ENCODE measurements at regions not wholly inside any gene's neighbourhood (a gene's known extent, or its start where the extent isn't known, plus 50 kb on each side); places are given as distances from the start of the nearest gene placed in this dataset.

DNA sequence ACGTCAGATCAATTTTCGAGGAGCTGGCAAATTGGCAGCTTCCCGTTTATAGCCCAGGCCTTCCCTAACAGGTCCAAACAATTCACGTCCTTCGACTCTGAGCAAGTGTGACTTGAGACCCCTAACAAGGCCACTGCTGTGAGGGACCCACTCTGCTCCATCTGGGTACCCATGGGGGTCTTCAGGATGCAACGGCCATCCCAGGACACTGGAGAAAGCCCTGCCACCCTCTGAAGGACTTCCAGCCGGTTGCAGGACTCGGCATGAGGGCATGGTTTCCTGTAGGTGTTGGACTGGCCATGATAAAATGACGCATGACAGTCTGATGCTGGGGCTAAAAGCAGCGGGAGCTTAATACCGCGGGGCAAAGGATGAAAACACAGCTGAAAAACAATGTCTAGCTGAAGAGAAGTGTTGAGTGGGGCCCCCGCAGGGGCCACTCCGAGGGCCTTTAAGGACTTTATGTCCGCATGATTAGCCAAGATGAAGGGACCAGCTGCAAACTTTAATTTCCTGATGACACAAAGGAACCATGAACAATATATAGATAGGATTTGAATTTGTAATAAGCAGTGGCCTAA is 113.3 kb upstream of the ZNF521 start:
- no peak overlapping the region for H3K27ac Mint-ChIP-seq
- H3K4me3 Mint-ChIP-seq, result no peak overlapping the region
- no peaks in the 10 kb centered on the region for H3K36me3 Mint-ChIP-seq (ENCODE audit: low read depth)
- H3K4me1 Mint-ChIP-seq, result no peaks in the 10 kb centered on the region
- ATAC-seq (no peak), DNase-seq (no peak)
- intact Hi-C loops (cut with DNase I, micrococcal nuclease), result no loop called here
- CTCF ChIA-PET, result no interaction called here
- POLR2A ChIA-PET, result no interaction called here
- H3K27me3 Mint-ChIP-seq, result peaks cover 6% of the 10 kb centered on the region
- no peaks in the 10 kb centered on the region for H3K9me3 Mint-ChIP-seq (ENCODE audit: low read depth)

- POLR2A ChIA-PET, result no interaction called here
- H3K4me1 Mint-ChIP-seq, result no peaks in the 10 kb centered on the region
- H3K36me3 Mint-ChIP-seq (ENCODE audit: low read depth), result no peaks in the 10 kb centered on the region
- H3K27me3 Mint-ChIP-seq, result peaks cover 6% of the 10 kb centered on the region
- DNase-seq (no peak), ATAC-seq (no peak)
- intact Hi-C loops (cut with DNase I, micrococcal nuclease), result no loop called here
- H3K4me3 Mint-ChIP-seq, result no peak overlapping the region
- H3K9me3 Mint-ChIP-seq (ENCODE audit: low read depth), result no peaks in the 10 kb centered on the region
- no peak overlapping the region for H3K27ac Mint-ChIP-seq
- CTCF ChIA-PET, result no interaction called here
Measured at GRCh38 chr18:25464227-25464626, 112.3 kb upstream of the ZNF521 start.

DNA sequence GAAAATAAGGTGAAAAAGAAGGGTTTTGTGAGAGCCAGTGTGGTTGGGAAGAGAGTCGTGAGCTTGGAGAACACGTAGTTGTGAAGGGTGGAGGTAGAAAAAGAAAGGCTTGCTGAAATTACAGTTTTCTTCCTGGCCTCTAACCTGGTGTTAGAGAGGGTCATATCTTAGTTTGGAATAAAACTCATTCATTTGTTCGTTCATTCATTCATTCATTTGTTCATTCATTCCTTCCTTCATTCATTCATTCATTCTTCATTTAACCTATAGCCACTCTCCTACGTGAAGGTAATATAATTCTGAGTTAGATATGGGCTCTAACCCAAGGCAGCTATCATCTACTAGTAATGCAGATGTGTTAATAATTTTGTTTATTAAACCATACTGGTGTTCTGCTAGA is 111.8 kb upstream of the ZNF521 start:
- intact Hi-C loops (cut with DNase I, micrococcal nuclease), result no loop called here
- no peak for ATAC-seq
- ChIA-PET CTCF (no interaction called here), POLR2A (no interaction called here)
- Mint-ChIP-seq H3K27me3 (peaks cover 6% of the 10 kb centered on the region), H3K36me3 (ENCODE audit: low read depth) (no peaks in the 10 kb centered on the region), H3K9me3 (ENCODE audit: low read depth) (no peaks in the 10 kb centered on the region), H3K4me1 (no peaks in the 10 kb centered on the region), H3K27ac (no peak overlapping the region), H3K4me3 (no peak overlapping the region)
- DNase-seq, result no peak

- Mint-ChIP-seq H3K9me3 (ENCODE audit: low read depth) (no peaks in the 10 kb centered on the region), H3K36me3 (ENCODE audit: low read depth) (no peaks in the 10 kb centered on the region), H3K4me3 (no peak overlapping the region), H3K27ac (no peak overlapping the region), H3K4me1 (no peaks in the 10 kb centered on the region), H3K27me3 (peaks cover 6% of the 10 kb centered on the region)
- DNase-seq (no peak), ATAC-seq (no peak)
- POLR2A ChIA-PET, result no interaction called here
- intact Hi-C loops (cut with DNase I, micrococcal nuclease), result loop anchor here in 1 of 2 experiments (10.0 kb wide), 1 partner anchor 55 kb away; no protein-coding TSS in a partner anchor
- CTCF ChIA-PET, result no interaction called here
Measured at GRCh38 chr18:25459814-25460213, 107.8 kb upstream of the ZNF521 start.

GRCh38 chr18:25457601-25458000 is 105.6 kb upstream of the ZNF521 start:
- no peaks in the 10 kb centered on the region for H3K9me3 Mint-ChIP-seq (ENCODE audit: low read depth)
- intact Hi-C loops (cut with DNase I, micrococcal nuclease), result loop anchor here in 1 of 2 experiments (10.0 kb wide), 1 partner anchor 57 kb away; no protein-coding TSS in a partner anchor
- no peaks in the 10 kb centered on the region for H3K36me3 Mint-ChIP-seq (ENCODE audit: low read depth)
- ATAC-seq, result no peak
- CTCF ChIA-PET, result no interaction called here
- DNase-seq, result no peak
- POLR2A ChIA-PET, result no interaction called here
- no peak overlapping the region for H3K4me3 Mint-ChIP-seq
- H3K27me3 Mint-ChIP-seq, result no peaks in the 10 kb centered on the region
- no peak overlapping the region for H3K27ac Mint-ChIP-seq
- no peaks in the 10 kb centered on the region for H3K4me1 Mint-ChIP-seq

DNA sequence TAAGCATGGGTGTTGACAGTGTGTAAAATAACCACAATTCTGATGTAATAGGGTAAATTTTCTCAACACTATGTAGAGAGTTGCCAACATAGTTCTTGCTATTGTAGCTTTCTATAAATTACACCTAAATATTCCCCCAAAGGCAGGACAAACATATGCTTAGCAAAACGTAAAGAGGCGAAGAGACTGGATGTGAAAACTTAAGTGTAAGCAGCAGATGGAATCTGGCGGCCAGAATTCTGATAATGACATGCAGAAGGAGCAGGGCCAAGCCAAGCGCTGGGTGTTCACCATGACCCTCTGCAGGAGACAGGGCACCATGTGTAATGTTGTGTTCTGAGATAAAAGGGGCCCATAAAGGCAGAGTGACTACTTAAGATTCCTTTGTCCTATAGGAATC is 105.2 kb upstream of the ZNF521 start:
- H3K9me3 Mint-ChIP-seq (ENCODE audit: low read depth), result no peaks in the 10 kb centered on the region
- intact Hi-C loops (cut with DNase I, micrococcal nuclease), result loop anchor here in 1 of 2 experiments (10.0 kb wide), 1 partner anchor 58 kb away; no protein-coding TSS in a partner anchor
- no peak overlapping the region for H3K4me3 Mint-ChIP-seq
- ATAC-seq, result no peak
- DNase-seq, result no peak
- no peaks in the 10 kb centered on the region for H3K36me3 Mint-ChIP-seq (ENCODE audit: low read depth)
- no peak overlapping the region for H3K27ac Mint-ChIP-seq
- CTCF ChIA-PET, result no interaction called here
- POLR2A ChIA-PET, result no interaction called here
- H3K4me1 Mint-ChIP-seq, result no peaks in the 10 kb centered on the region
- H3K27me3 Mint-ChIP-seq, result no peaks in the 10 kb centered on the region

- Mint-ChIP-seq H3K27me3 (no peaks in the 10 kb centered on the region), H3K9me3 (ENCODE audit: low read depth) (peaks cover under 1% of the 10 kb centered on the region), H3K4me3 (no peak overlapping the region), H3K4me1 (no peaks in the 10 kb centered on the region), H3K36me3 (ENCODE audit: low read depth) (no peaks in the 10 kb centered on the region), H3K27ac (no peak overlapping the region)
- intact Hi-C loops (cut with DNase I, micrococcal nuclease), result loop anchor here in 1 of 2 experiments (10.0 kb wide), 1 partner anchor 58 kb away; no protein-coding TSS in a partner anchor
- CTCF ChIA-PET, result no interaction called here
- no peak for ATAC-seq
- DNase-seq, result no peak
- POLR2A ChIA-PET, result no interaction called here
Measured at GRCh38 chr18:25456334-25457010, 104.5 kb upstream of the ZNF521 start.

GRCh38 chr18:25455646-25456045 is 103.7 kb upstream of the ZNF521 start:
- no peaks in the 10 kb centered on the region for H3K4me1 Mint-ChIP-seq
- ATAC-seq (no peak), DNase-seq (no peak)
- ChIA-PET CTCF (no interaction called here), POLR2A (no interaction called here)
- no peak overlapping the region for H3K27ac Mint-ChIP-seq
- no peak overlapping the region for H3K4me3 Mint-ChIP-seq
- no peaks in the 10 kb centered on the region for H3K36me3 Mint-ChIP-seq (ENCODE audit: low read depth)
- intact Hi-C loops (cut with DNase I, micrococcal nuclease), result loop anchor here in 1 of 2 experiments (10.0 kb wide), 1 partner anchor 59 kb away; no protein-coding TSS in a partner anchor
- H3K27me3 Mint-ChIP-seq, result no peaks in the 10 kb centered on the region
- peaks cover 4% of the 10 kb centered on the region for H3K9me3 Mint-ChIP-seq (ENCODE audit: low read depth)

- ATAC-seq, result no peak
- H3K4me1 Mint-ChIP-seq, result no peaks in the 10 kb centered on the region
- ChIA-PET POLR2A (no interaction called here), CTCF (no interaction called here)
- H3K27ac Mint-ChIP-seq, result no peak overlapping the region
- no peak for DNase-seq
- H3K4me3 Mint-ChIP-seq, result no peak overlapping the region
- no peaks in the 10 kb centered on the region for H3K27me3 Mint-ChIP-seq
- H3K36me3 Mint-ChIP-seq (ENCODE audit: low read depth), result no peaks in the 10 kb centered on the region
- peaks cover 4% of the 10 kb centered on the region for H3K9me3 Mint-ChIP-seq (ENCODE audit: low read depth)
- intact Hi-C loops (cut with DNase I, micrococcal nuclease), result loop anchor here in 1 of 2 experiments (10.0 kb wide), 1 partner anchor 60 kb away; no protein-coding TSS in a partner anchor
Measured at GRCh38 chr18:25455159-25455558, 103.2 kb upstream of the ZNF521 start.

DNA sequence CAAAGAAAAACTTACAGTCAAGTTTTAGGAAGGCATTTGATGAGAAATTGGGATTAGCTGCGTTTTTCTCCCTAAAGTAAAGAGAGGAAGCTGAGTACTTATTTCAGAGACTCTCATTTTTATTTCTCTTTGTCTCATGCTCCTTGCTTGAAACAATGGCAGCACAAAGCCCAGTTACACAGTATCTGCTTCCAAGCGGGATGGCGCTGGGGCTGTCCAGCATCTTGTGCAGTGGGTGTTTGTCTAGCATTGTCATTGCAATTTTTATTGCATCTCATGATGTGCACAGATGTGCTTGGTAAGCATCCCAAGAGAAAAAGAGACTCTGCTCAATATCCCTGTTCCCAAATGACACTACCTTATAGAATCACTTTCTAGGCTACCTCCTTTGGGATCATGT is 102.8 kb upstream of the ZNF521 start:
- POLR2A ChIA-PET, result no interaction called here
- H3K9me3 Mint-ChIP-seq (ENCODE audit: low read depth), result peaks cover 4% of the 10 kb centered on the region
- no peaks in the 10 kb centered on the region for H3K36me3 Mint-ChIP-seq (ENCODE audit: low read depth)
- no peaks in the 10 kb centered on the region for H3K4me1 Mint-ChIP-seq
- H3K4me3 Mint-ChIP-seq, result no peak overlapping the region
- ATAC-seq (no peak), DNase-seq (no peak)
- CTCF ChIA-PET, result no interaction called here
- H3K27me3 Mint-ChIP-seq, result no peaks in the 10 kb centered on the region
- intact Hi-C loops (cut with DNase I, micrococcal nuclease), result loop anchor here in 1 of 2 experiments (10.0 kb wide), 1 partner anchor 60 kb away; no protein-coding TSS in a partner anchor
- no peak overlapping the region for H3K27ac Mint-ChIP-seq

DNA sequence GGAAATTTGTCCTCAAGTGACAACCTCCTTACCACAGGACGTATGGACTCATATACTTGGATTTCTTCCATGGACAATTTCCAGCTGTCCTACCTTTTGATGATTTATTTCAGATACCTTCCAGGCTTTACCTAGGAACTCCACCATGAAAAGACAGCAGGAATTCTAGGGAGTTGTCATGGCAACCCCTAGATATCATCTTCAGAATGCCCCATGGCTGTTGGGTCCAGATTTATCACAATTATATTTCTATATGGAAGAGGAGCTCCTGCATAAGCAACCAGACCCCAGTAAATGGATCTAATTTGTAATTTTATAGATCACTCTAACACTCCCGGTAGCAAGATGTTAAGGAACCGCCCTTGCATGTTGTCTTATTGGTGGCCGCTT is 102.3 kb upstream of the ZNF521 start:
- Mint-ChIP-seq H3K27ac (no peak overlapping the region), H3K27me3 (no peaks in the 10 kb centered on the region), H3K4me1 (no peaks in the 10 kb centered on the region), H3K4me3 (no peak overlapping the region), H3K9me3 (ENCODE audit: low read depth) (peaks cover 4% of the 10 kb centered on the region), H3K36me3 (ENCODE audit: low read depth) (no peaks in the 10 kb centered on the region)
- intact Hi-C loops (cut with DNase I, micrococcal nuclease), result loop anchor here in 1 of 2 experiments (10.0 kb wide), 1 partner anchor 61 kb away; no protein-coding TSS in a partner anchor
- ChIA-PET POLR2A (no interaction called here), CTCF (no interaction called here)
- ATAC-seq (no peak), DNase-seq (no peak)

- no peak overlapping the region for H3K4me3 Mint-ChIP-seq
- DNase-seq (no peak), ATAC-seq (no peak)
- no peaks in the 10 kb centered on the region for H3K27me3 Mint-ChIP-seq
- peaks cover 4% of the 10 kb centered on the region for H3K9me3 Mint-ChIP-seq (ENCODE audit: low read depth)
- POLR2A ChIA-PET, result no interaction called here
- no peak overlapping the region for H3K27ac Mint-ChIP-seq
- CTCF ChIA-PET, result no interaction called here
- intact Hi-C loops (cut with DNase I, micrococcal nuclease), result loop anchor here in 1 of 2 experiments (10.0 kb wide), 1 partner anchor 61 kb away; no protein-coding TSS in a partner anchor
- no peaks in the 10 kb centered on the region for H3K36me3 Mint-ChIP-seq (ENCODE audit: low read depth)
- H3K4me1 Mint-ChIP-seq, result no peaks in the 10 kb centered on the region
Measured at GRCh38 chr18:25453556-25454269, 101.7 kb upstream of the ZNF521 start.

Measured in activated CD4-positive, alpha-beta T cell treated with anti-CD3 and anti-CD28 coated beads for 36 hours (primary cell).